ENCODE measurements at regions not wholly inside any gene's neighbourhood (a gene's known extent, or its start where the extent isn't known, plus 50 kb on each side); places are given as distances from the start of the nearest gene placed in this dataset.

DNA sequence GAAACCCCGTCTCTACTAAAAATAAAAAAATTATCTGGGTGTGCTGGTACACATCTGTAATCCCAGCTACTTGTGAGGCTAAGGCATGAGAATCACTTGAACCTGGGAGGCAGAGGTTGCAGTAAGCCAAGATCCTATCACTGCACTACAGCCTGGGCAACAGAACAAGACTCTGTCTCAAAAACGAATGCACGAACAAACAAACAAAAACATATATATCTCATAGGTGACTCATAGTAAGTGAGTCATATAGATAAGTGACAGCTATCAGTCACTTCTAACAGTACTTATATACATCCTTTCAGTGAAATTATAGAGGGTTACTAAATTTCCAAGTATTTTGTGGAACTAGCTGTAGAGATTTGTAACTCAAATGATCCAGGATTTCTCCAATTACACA lies 127.3 kb upstream of the FIGN start:
- Histone ChIP-seq H3K79me1 (ENCODE audit: low read depth, low read length) (no peaks in the 10 kb centered on the region), H3K4ac (replicated peaks; ENCODE audit: insufficient read length, low read depth, low read length) (no peak overlapping the region), H2BK15ac (ENCODE audit: low read length) (no peak overlapping the region), H3K14ac (ENCODE audit: insufficient read length) (no peak overlapping the region), H2BK120ac (replicated peaks; ENCODE audit: low read depth, low read length) (no peak overlapping the region), H3K4me3 (ENCODE audit: extremely low read depth in 1 of 4, insufficient read depth in 2 of 4, low read depth in 3 of 4, low read length in 4 of 4) (no peak overlapping the region), H4K91ac (replicated peaks; ENCODE audit: insufficient read length, low read length) (no peak overlapping the region), H2BK20ac (ENCODE audit: low read length) (no peak overlapping the region), H3K9ac (replicated peaks in 1 of 4; ENCODE audit: extremely low read depth in 1 of 4, low read depth in 3 of 4, low read length in 3 of 4) (no peak overlapping the region), H3K36me3 (ENCODE audit: control insufficient read depth in 2 of 4, insufficient read depth in 4 of 4, low read length in 3 of 4) (no peaks in the 10 kb centered on the region), H4K20me1 (replicated peaks in 1 of 2; ENCODE audit: control insufficient read depth in 1 of 2, insufficient read depth in 2 of 2, low read length in 2 of 2) (no peaks in the 10 kb centered on the region), H2BK5ac (ENCODE audit: low read depth, low read length) (no peak overlapping the region), H3K9me3 (ENCODE audit: insufficient read depth in 2 of 2, low read depth in 1 of 2, low read length in 1 of 2) (no peaks in the 10 kb centered on the region), H2BK12ac (ENCODE audit: low read depth, low read length) (no peak overlapping the region), H3K79me2 (ENCODE audit: control insufficient read depth in 1 of 2, insufficient read depth in 2 of 2, low read length in 2 of 2) (no peaks in the 10 kb centered on the region), H4K5ac (ENCODE audit: insufficient read length, low read depth, low read length) (no peak overlapping the region), H3K56ac (replicated peaks; ENCODE audit: insufficient read length, low read depth, low read length) (no peak overlapping the region), H2AFZ (ENCODE audit: low read length) (no peak overlapping the region), H3K27ac (ENCODE audit: low read depth, low read length) (no peak overlapping the region), H3K18ac (ENCODE audit: extremely low read depth, low read length) (no peak overlapping the region), H3K27me3 (replicated peaks in 1 of 4; ENCODE audit: control insufficient read depth in 3 of 4, extremely low read depth in 1 of 4, insufficient read depth in 3 of 4, low read length in 3 of 4) (no peaks in the 10 kb centered on the region), H4K8ac (ENCODE audit: extremely low read depth, insufficient read depth, low read length) (no peak overlapping the region), H3K23ac (ENCODE audit: insufficient read length) (no peak overlapping the region), H3K4me2 (ENCODE audit: insufficient read depth in 1 of 2, low read depth in 2 of 2, low read length in 2 of 2) (no peak overlapping the region), H3K4me1 (replicated peaks in 1 of 4; ENCODE audit: control insufficient read depth in 3 of 4, insufficient read depth in 4 of 4, low read length in 3 of 4) (no peaks in the 10 kb centered on the region), H3K23me2 (ENCODE audit: low read depth, low read length) (no peaks in the 10 kb centered on the region), H2AK5ac (ENCODE audit: low read depth, low read length) (no peak overlapping the region)
- FAIRE-seq: no peak
- TF ChIP-seq KDM1A (IDR thresholded peaks at IDR 0.05; ENCODE audit: borderline replicate concordance, low read length): no peak
- no peak for TF ChIP-seq JUN (IDR thresholded peaks at IDR 0.05; ENCODE audit: low read depth, low read length)
- no peak for TF ChIP-seq SAP30 (IDR thresholded peaks at IDR 0.05; ENCODE audit: insufficient read depth, insufficient replicate concordance, low read length)
- no peak for TF ChIP-seq CHD1 (IDR thresholded peaks at IDR 0.05; ENCODE audit: low read depth, low read length)
- TF ChIP-seq EGR1 (IDR thresholded peaks at IDR 0.05; ENCODE audit: borderline replicate concordance, low read depth, low read length): no peak
- no peak for TF ChIP-seq SIX5 (IDR thresholded peaks at IDR 0.05; ENCODE audit: low read depth, low read length)
- TF ChIP-seq NANOG (IDR thresholded peaks at IDR 0.05; ENCODE audit: insufficient read depth, low read depth, low read length, poor library complexity, severe bottlenecking): no peak
- TF ChIP-seq SP1 (IDR thresholded peaks at IDR 0.05; ENCODE audit: low read depth, low read length): no peak
- TF ChIP-seq RXRA (IDR thresholded peaks at IDR 0.05; ENCODE audit: insufficient read depth, low read depth, low read length): no peak
- TF ChIP-seq, protein P1, sequence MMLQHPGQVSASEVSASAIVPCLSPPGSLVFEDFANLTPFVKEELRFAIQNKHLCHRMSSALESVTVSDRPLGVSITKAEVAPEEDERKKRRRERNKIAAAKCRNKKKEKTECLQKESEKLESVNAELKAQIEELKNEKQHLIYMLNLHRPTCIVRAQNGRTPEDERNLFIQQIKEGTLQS (IDR thresholded peaks at IDR 0.05; ENCODE audit: insufficient read depth, low read depth, low read length): no peak
- no peak for TF ChIP-seq SRF (IDR thresholded peaks at IDR 0.05; ENCODE audit: low read depth, low read length)
- CTCF ChIA-PET (ENCODE audit: partially characterized antibody): no interaction called here
- WGBS, 2 experiments (ENCODE audit: extremely low coverage in 1 of 2, insufficient coverage in 1 of 2, insufficient read length in 1 of 2, insufficient replicate concordance in 2 of 2, low coverage in 1 of 2, low lambda C conversion rate in 2 of 2, missing lambda C conversion rate in 1 of 2): 88% methylated on average over 3 of the region's 3 CpGs; no CpG with 5 or more reads in 1 of the 2 experiments
- POLR2A ChIA-PET (ENCODE audit: partially characterized antibody): no interaction called here
- no peak for DNase-seq (ENCODE audit: low read depth in 1 of 2, low spot score in 2 of 2)

Measured in H1 (cell line).